ENCODE measurements at regions not wholly inside any gene's neighbourhood (a gene's known extent, or its start where the extent isn't known, plus 50 kb on each side); places are given as distances from the start of the nearest gene placed in this dataset.

- Histone ChIP-seq H3K9ac (ENCODE audit: extremely low read depth, low read length, poor library complexity, severe bottlenecking) (no peak overlapping the region), H3K27me3 (ENCODE audit: control insufficient read depth, insufficient read depth, low read length, poor library complexity, severe bottlenecking) (no peaks in the 10 kb centered on the region), H3K9me3 (ENCODE audit: control insufficient read depth, low read length) (peaks cover 10% of the 10 kb centered on the region), H3K36me3 (ENCODE audit: control insufficient read depth, insufficient read depth, low read length) (no peaks in the 10 kb centered on the region), H3K4me1 (ENCODE audit: control insufficient read depth, insufficient read depth, low read length) (peaks cover 3% of the 10 kb centered on the region), H3K4me3 (ENCODE audit: low read length) (no peak overlapping the region), H3K27ac (ENCODE audit: low read depth, low read length) (no peak overlapping the region)
- Mint-ChIP-seq H3K27ac (no peak overlapping the region), H3K4me1 (peaks cover 6% of the 10 kb centered on the region), H3K4me3 (no peak overlapping the region), H3K9me3 (peaks cover 5% of the 10 kb centered on the region), H3K36me3 (ENCODE audit: low read depth) (no peaks in the 10 kb centered on the region), H3K27me3 (ENCODE audit: insufficient read depth) (no peaks in the 10 kb centered on the region)
- no peak for DNase-seq
- WGBS, 2 experiments (ENCODE audit: insufficient coverage in 1 of 2, insufficient read length in 1 of 2), result 88 to 94% methylated on average over 10 to 14 of the region's 14 CpGs
- no peak for TF ChIP-seq CTCF (conservative IDR thresholded peaks at IDR 0.05)
These were observed 480.4 kb downstream of the CCDC171 start for GRCh38 chr9:16033253-16033652.

- Histone ChIP-seq H3K4me1 (ENCODE audit: control insufficient read depth, insufficient read depth, low read length) (peaks cover 3% of the 10 kb centered on the region), H3K27me3 (ENCODE audit: control insufficient read depth, insufficient read depth, low read length, poor library complexity, severe bottlenecking) (no peaks in the 10 kb centered on the region), H3K9me3 (ENCODE audit: control insufficient read depth, low read length) (peaks cover 10% of the 10 kb centered on the region), H3K4me3 (ENCODE audit: low read length) (no peak overlapping the region), H3K9ac (ENCODE audit: extremely low read depth, low read length, poor library complexity, severe bottlenecking) (no peak overlapping the region), H3K36me3 (ENCODE audit: control insufficient read depth, insufficient read depth, low read length) (no peaks in the 10 kb centered on the region), H3K27ac (ENCODE audit: low read depth, low read length) (no peak overlapping the region)
- DNase-seq, result no peak
- peaks cover 6% of the 10 kb centered on the region for H3K4me1 Mint-ChIP-seq
- no peaks in the 10 kb centered on the region for H3K36me3 Mint-ChIP-seq (ENCODE audit: low read depth)
- TF ChIP-seq CTCF (conservative IDR thresholded peaks at IDR 0.05), result no peak
- no peak overlapping the region for H3K27ac Mint-ChIP-seq
- H3K9me3 Mint-ChIP-seq, result peaks cover 5% of the 10 kb centered on the region
- 91% methylated on average over 6 to 10 of the region's 10 CpGs for WGBS, 2 experiments (ENCODE audit: insufficient coverage in 1 of 2, insufficient read length in 1 of 2)
- no peaks in the 10 kb centered on the region for H3K27me3 Mint-ChIP-seq (ENCODE audit: insufficient read depth)
- H3K4me3 Mint-ChIP-seq, result no peak overlapping the region
These were observed 481.3 kb downstream of the CCDC171 start for GRCh38 chr9:16033921-16034691.

- no peaks in the 10 kb centered on the region for H3K27me3 ChIP-seq (ENCODE audit: control insufficient read depth, insufficient read depth, low read length, poor library complexity, severe bottlenecking)
- Mint-ChIP-seq H3K27ac (no peak overlapping the region), H3K27me3 (ENCODE audit: insufficient read depth) (peaks cover 5% of the 10 kb centered on the region), H3K36me3 (ENCODE audit: low read depth) (no peaks in the 10 kb centered on the region), H3K4me3 (no peak overlapping the region), H3K9me3 (peaks cover 2% of the 10 kb centered on the region), H3K4me1 (peaks cover 26% of the 10 kb centered on the region)
- no peak overlapping the region for H3K4me3 ChIP-seq (ENCODE audit: low read length)
- peak; percentile 56 for DNase-seq
- TF ChIP-seq CTCF (conservative IDR thresholded peaks at IDR 0.05), result peak; percentile 63
- H3K9ac ChIP-seq (ENCODE audit: extremely low read depth, low read length, poor library complexity, severe bottlenecking), result no peak overlapping the region
- WGBS, 2 experiments (ENCODE audit: insufficient coverage in 1 of 2, insufficient read length in 1 of 2), result 53 to 72% methylated on average over 7 to 11 of the region's 11 CpGs
- H3K9me3 ChIP-seq (ENCODE audit: control insufficient read depth, low read length), result no peaks in the 10 kb centered on the region
- peaks cover 16% of the 10 kb centered on the region for H3K4me1 ChIP-seq (ENCODE audit: control insufficient read depth, insufficient read depth, low read length)
- no peaks in the 10 kb centered on the region for H3K36me3 ChIP-seq (ENCODE audit: control insufficient read depth, insufficient read depth, low read length)
- H3K27ac ChIP-seq (ENCODE audit: low read depth, low read length), result no peak overlapping the region
These were observed 486.6 kb downstream of the CCDC171 start for GRCh38 chr9:16039218-16039987.
